Erythroblast (primary cell): ENCODE measurements at regions not wholly inside any gene's neighbourhood (a gene's known extent, or its start where the extent isn't known, plus 50 kb on each side); places are given as distances from the start of the nearest gene placed in this dataset.

Experiments used
- DNase-seq, 2 experiments: peaks; one replicate each; lab custom pipeline; 2025; lab: John Stamatoyannopoulos, UW
- GATA1 ChIP-seq: IDR thresholded peaks from 2 replicates; pipeline ENCODE4 v1.6.1; 2011; ENCODE audit warnings: low read depth, mild to moderate bottlenecking, control low read depth, low read length, moderate library complexity
- POLR2A ChIP-seq: IDR thresholded peaks from 2 replicates; pipeline ENCODE4 v1.6.1; 2011; ENCODE audit warnings: mild to moderate bottlenecking, low read length

GRCh38 chr2:34985474-34985873 lies 1370.1 kb upstream of the CRIM1 start:
- no peak for TF ChIP-seq POLR2A
- no peak for TF ChIP-seq GATA1
- DNase-seq, result no peak

GRCh38 chr2:34980689-34981088 lies 1374.9 kb upstream of the CRIM1 start:
- no peak for DNase-seq
- TF ChIP-seq POLR2A (no peak), GATA1 (no peak)

GRCh38 chr2:34979148-34979547 lies 1376.4 kb upstream of the CRIM1 start:
- no peak for TF ChIP-seq POLR2A
- TF ChIP-seq GATA1, result no peak
- no peak for DNase-seq

- no peak for TF ChIP-seq GATA1
- TF ChIP-seq POLR2A, result no peak
- no peak for DNase-seq
These were observed 1362.7 kb upstream of the FAM98A start for GRCh38 chr2:34961822-34962221.

- no peak for TF ChIP-seq POLR2A
- TF ChIP-seq GATA1, result no peak
- no peak for DNase-seq
These were observed 1355.7 kb upstream of the FAM98A start for GRCh38 chr2:34954758-34955157.

GRCh38 chr2:34950797-34951196 lies 1351.7 kb upstream of the FAM98A start:
- no peak for DNase-seq
- TF ChIP-seq GATA1 (no peak), POLR2A (no peak)

GRCh38 chr2:34949316-34949715 lies 1350.2 kb upstream of the FAM98A start:
- TF ChIP-seq GATA1 (no peak), POLR2A (no peak)
- no peak for DNase-seq

GRCh38 chr2:34936089-34936488 lies 1337.0 kb upstream of the FAM98A start:
- DNase-seq, result no peak
- TF ChIP-seq POLR2A (no peak), GATA1 (no peak)

GRCh38 chr2:34912084-34912483 lies 1313.0 kb upstream of the FAM98A start:
- DNase-seq, result no peak
- TF ChIP-seq GATA1, result no peak
- no peak for TF ChIP-seq POLR2A

GRCh38 chr2:34909992-34910705 lies 1311.0 kb upstream of the FAM98A start:
- TF ChIP-seq GATA1 (no peak), POLR2A (no peak)
- DNase-seq, result no peak

GRCh38 chr2:34907812-34908211 lies 1308.7 kb upstream of the FAM98A start:
- no peak for TF ChIP-seq POLR2A
- TF ChIP-seq GATA1, result no peak
- no peak for DNase-seq

GRCh38 chr2:34901739-34902138 lies 1302.6 kb upstream of the FAM98A start:
- TF ChIP-seq POLR2A (no peak), GATA1 (no peak)
- DNase-seq, result no peak

- DNase-seq, result no peak
These were observed 1300.0 kb upstream of the FAM98A start for GRCh38 chr2:34899079-34899478.

GRCh38 chr2:34892766-34893165 lies 1293.7 kb upstream of the FAM98A start:
- no peak for DNase-seq
- TF ChIP-seq GATA1 (no peak), POLR2A (no peak)

More at GRCh38 chr2:34899079-34899478, 1300.0 kb upstream of the FAM98A start:
- TF ChIP-seq POLR2A (no peak), GATA1 (no peak)

- DNase-seq, result no peak
- no peak for TF ChIP-seq GATA1
These were observed 1293.2 kb upstream of the FAM98A start for GRCh38 chr2:34892256-34892655.
